ENCODE measurements at regions not wholly inside any gene's neighbourhood (a gene's known extent, or its start where the extent isn't known, plus 50 kb on each side); places are given as distances from the start of the nearest gene placed in this dataset.

- TF ChIP-seq CTCF (IDR thresholded peaks at IDR 0.05) (no peak), POLR2A (IDR thresholded peaks at IDR 0.05) (no peak)
Measured at GRCh38 chr4:141462361-141462760, 174.0 kb upstream of the IL15 start.
